GM18867 (cell line): ENCODE measurements at regions not wholly inside any gene's neighbourhood (a gene's known extent, or its start where the extent isn't known, plus 50 kb on each side); places are given as distances from the start of the nearest gene placed in this dataset.

ENCODE experiments used
- ATAC-seq: cut with Tn5 transposase; IDR thresholded peaks from one replicate; pipeline ENCODE4 v1.9.1; 2021; ENCODE audit warnings: mild to moderate bottlenecking, moderate library complexity; ENCODE audit not compliant: unreplicated experiment

GRCh38 chr17:72360386-72360940 lies 239.6 kb downstream of the SOX9 start:
- ATAC-seq: no peak

GRCh38 chr17:72361892-72362291 lies 241.1 kb downstream of the SOX9 start:
- ATAC-seq: no peak

DNA sequence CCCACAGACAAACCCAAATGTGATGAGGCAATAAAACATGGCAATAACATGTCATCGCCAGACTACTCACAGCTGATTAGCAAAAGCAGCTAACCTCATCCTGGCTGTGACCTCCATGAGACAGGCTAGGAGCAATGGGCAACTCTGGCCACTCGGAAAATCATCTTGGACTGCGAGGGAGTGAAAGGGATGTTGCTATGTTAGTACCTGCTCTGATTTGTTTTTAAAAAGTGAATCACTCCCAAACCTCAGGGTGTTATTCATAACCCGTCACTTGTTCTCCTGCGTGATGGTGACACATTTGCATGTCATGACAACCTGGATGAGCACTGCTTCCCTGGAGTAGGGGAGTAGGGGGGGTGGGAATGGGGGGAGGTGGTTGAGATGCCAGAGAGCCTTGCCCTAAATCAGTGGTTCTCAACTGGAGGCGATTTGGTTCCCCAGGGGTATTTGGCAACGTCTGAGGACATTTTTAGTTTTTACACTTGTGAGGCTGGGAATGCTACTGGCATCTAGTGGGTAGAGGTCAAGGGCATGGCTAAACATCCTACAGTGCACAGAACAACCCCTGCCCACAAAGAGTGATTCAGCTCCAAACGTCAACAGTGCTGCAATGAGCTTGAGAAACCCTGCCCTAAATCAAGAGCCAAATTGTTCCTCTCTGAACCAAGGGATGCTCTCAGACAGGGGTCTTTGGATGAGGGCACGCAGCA lies 241.7 kb downstream of the SOX9 start:
- no peak for ATAC-seq

DNA sequence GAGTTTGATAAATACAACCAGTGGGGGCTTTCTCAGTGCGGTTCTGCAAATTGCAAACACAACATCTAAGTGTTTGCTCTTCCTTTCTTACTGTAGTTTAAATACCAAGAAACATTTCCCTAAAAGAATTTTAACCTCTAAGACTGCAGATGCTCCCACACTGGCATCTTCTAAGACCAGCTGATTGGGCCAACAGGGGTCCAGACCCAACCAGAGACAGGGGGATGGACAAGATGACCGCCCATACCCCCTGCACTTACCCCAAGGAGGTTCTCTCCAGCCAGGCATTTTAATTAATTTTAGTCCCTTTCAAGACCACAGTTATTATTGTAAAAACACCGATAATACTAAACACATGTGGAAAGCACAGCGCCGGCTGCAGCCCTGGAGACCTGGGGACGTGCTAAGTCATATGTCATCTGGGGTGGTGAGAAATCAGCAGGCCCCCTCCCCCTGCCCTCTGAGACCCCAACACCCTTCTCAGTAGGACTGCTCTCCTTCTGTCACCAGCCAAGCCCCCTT lies 242.3 kb downstream of the SOX9 start:
- ATAC-seq: no peak

DNA sequence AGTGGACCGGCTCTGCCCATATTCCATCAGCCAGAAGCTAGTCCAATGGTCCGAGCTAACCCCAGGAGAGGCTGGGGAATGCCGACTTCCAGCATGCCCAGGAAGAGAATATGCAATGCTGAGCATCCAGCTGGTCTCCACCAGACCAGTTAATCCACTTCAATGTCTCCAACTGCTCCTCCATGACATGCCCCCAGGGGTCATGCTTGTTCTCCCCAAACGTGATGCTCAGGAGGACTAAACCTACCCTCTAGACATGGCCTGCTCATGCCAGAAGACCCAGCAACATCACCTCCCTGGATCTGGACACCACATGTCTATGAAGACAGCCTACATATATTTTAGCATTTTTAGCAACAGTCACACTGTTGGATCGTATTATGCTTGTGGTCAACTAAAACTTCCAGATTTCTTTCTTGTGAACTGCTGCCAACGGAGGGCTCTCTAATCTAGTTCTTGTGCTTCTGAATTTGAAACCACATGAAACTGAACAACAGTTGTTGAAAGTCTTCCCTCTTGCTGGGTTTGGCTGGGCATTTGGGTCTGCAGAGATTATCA lies 245.1 kb downstream of the SOX9 start:
- no peak for ATAC-seq

DNA sequence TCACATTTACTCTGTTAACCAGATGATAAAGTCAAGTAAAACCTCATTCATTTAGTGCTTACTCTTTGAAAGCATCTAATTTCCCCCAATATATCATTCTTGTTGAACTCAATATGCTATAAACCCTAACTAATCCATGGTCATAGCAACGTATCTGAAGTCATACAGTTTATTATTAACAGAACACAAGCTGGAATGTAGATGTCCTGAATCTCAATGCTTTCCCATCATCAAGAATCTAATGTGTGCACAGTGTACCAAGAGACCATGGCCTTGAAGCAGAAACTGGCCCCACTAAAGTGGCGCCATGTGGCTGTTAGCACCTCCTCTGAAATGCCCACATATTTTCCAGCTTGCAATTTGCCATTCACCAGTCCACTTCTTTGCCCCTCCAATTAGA lies 245.8 kb downstream of the SOX9 start:
- no peak for ATAC-seq

GRCh38 chr17:72368191-72368590 lies 247.4 kb downstream of the SOX9 start:
- ATAC-seq: no peak

DNA sequence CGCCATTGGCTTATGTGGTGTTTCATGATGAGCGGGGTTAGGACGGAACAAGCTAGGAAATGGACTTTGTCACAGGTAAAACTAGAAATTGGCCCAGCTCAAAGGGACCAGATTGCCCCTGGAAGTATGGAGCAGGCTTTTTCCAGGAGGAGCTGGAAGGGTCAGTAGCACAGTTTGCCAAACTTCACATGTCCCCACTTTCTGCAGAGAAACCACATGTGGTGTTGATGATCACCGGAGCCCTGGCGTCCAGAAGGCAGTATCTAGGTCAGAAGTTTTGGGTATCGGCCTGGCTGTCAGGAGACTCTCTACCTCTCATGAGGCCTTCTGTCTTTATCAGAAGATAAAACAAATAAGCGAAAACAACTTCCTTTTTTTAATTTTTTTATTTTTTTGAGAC lies 248.5 kb downstream of the SOX9 start:
- no peak for ATAC-seq

GRCh38 chr17:72370819-72371218 lies 250.0 kb downstream of the SOX9 start:
- no peak for ATAC-seq

GRCh38 chr17:72372185-72372584 lies 251.4 kb downstream of the SOX9 start:
- no peak for ATAC-seq

GRCh38 chr17:72373910-72374741 lies 253.3 kb downstream of the SOX9 start:
- ATAC-seq: no peak

DNA sequence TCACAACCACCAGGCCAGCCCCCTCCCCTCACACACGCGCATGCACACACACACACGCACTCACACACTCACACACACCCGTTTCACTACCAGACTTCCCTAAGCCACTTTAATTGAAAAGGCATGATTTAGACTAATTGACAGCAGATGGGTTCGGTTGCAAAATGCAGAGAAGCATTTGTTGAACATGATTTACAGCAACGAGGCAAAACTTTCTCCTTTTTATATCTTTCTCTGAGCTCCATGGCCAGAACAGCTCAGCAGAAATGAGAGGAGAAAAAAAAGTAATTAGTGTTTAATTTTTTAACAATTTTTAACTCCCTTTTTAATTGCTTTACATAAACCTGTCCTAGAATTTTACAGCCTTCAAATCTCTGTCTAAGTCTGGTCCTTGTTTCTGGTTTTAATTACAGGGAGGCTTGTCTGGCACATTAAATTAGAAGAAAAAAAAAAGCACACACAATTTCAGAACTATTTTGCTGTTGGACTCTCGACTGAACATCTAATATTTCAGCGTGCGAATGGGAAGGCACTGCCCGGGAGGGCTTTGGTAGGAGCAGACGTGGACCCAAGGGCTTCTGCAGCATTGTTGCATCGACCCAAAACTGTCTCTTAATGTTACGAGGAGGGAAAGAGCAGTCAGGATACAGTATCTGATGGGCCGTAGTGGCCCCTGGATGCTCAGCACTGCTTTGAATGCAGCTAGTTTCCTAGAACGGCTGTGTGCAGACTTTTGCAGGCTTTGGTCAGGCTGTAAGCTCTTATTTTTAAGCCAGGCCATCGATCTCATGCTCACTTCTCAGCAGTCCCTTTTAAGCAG lies 255.9 kb downstream of the SOX9 start:
- no peak for ATAC-seq

DNA sequence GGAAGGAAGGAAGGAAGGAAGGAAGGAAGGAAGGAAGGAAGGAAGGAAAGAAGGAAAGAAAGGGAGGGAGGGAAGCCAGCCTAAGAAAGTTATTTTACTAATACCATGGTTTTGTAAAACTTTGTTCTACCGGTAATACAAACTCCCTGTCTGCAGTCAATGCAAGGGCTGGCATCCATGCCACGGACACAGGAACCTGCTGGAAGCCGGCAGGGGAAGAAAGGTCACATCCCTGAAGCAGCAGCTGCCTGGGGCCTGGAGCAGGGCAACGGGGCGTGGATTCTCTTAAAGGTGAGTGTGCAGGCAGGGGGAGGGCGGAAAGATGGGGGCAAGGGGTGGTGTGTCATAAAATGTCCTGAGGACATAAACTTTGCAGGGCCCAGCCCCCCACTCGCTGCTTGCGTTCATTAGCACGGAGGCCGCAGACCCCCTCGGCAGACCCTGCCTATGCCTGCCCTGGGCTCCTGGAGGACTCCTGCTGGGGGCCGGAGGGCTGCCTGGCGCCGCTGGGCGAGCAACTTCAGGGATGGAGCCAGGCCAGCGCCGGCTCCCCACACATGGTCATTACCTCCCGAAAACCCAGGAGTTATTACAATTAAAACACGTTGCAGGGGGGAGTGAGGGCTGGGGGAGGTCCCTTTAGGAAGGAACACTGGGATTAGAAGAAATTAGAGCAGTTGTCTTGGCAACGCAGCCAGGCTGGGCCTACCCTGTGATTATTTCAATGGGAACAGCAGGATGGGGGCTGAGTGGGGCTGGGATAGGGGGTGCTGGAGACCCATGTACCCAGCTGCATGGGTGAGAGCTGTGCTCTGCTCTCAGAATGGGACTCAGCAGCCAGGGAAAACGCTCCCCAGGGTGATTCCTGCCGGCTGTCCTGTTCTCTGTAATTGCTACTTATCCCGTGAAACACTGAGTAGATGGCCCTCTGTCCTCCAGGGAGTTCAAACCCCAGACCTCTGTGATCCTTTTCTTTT lies 257.9 kb downstream of the SOX9 start:
- no peak for ATAC-seq

GRCh38 chr17:72379516-72379915 lies 258.7 kb downstream of the SOX9 start:
- no peak for ATAC-seq

DNA sequence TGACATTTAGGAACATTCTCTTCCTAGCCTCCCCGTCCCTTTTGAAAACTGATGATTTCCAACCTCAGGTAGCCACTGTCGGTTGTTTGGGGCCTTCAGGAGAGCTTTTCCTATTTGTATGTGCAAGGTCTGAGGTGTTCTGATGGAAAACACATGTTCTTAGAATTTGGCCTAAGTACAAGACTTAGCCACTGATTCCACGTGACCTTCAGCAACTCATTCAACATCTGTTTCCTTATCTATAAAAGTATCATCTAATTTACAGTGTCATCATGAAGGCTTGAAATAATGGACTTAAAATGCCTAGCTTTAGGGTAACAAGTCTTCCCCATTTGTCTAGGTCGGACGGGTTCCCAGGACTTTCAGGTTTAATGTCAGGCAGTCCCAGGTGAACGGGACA lies 259.3 kb downstream of the SOX9 start:
- no peak for ATAC-seq

GRCh38 chr17:72380737-72381136 lies 259.9 kb downstream of the SOX9 start:
- no peak for ATAC-seq

DNA sequence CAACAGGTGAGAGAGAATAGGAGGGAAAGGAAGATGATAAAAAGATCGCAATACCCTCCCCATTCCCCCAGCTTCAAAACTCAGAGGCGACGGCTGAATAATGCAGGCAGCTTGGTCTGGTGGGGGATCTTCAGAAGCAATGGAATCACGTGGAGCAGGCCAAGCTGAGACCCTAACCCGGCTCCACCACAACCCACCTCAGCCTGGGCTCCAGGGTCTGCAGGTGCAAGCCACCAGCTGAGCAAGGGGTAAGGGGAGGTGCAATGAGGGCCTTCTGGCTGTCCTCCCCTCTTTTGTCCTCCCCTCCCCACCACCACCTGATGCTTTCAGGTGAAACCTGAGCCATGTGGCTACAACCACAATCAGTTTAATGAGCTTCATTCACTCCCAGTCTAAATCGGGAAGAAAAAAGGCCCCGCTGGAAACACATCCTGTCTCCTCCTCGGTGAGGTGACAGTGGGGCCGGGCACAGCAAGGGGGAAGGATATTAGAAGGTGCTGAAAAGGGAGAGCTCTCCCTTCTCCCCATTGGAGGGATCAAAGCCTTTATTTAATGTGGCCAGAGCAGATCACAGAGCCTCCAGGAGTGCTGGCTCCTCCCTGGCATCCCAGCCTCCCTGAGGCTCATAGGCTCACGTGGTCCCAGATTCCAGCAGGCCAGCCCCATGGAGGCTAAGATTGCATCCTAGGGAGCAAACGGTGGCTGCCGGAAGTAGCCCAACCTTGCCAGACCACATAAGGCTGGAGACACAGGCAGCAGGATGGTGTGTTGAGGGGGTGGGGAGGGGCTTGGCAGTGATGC lies 261.0 kb downstream of the SOX9 start:
- no peak for ATAC-seq

- no peak for ATAC-seq
Measured at GRCh38 chr17:72382971-72383722, 262.3 kb downstream of the SOX9 start.
